Ecto neural progenitor cell (in vitro differentiated cells): ENCODE measurements at regions not wholly inside any gene's neighbourhood (a gene's known extent, or its start where the extent isn't known, plus 50 kb on each side); places are given as distances from the start of the nearest gene placed in this dataset.
"Not testable (repeated sequence)": the region's sequence is repeated elsewhere in the genome, so short reads cannot be mapped to it uniquely, and the experiment has no call there.

ENCODE experiments used
- DNase-seq: peaks from one replicate; pipeline ENCODE4 v3.0.0-alpha.2; 2018; ENCODE audit warnings: low spot score

GRCh38 chr4:111136438-111136837 lies 513.6 kb upstream of the PITX2 start:
- DNase-seq, result no peak

- DNase-seq, result no peak
Observed at GRCh38 chr4:111136967-111137366, 514.1 kb upstream of the PITX2 start.

GRCh38 chr4:111143510-111143909 lies 520.6 kb upstream of the PITX2 start:
- DNase-seq, result no peak

GRCh38 chr4:111154934-111155333 lies 532.1 kb upstream of the PITX2 start:
- no peak for DNase-seq

- DNase-seq, result not testable (repeated sequence)
Observed at GRCh38 chr4:111164556-111164955, 541.7 kb upstream of the PITX2 start.

- DNase-seq, result no peak
Observed at GRCh38 chr4:111174331-111174730, 551.5 kb upstream of the PITX2 start.

GRCh38 chr4:111178231-111178630 lies 555.4 kb upstream of the PITX2 start:
- no peak for DNase-seq

GRCh38 chr4:111187108-111187507 lies 564.2 kb upstream of the PITX2 start:
- no peak for DNase-seq

- DNase-seq, result no peak
Observed at GRCh38 chr4:111198446-111198845, 575.6 kb upstream of the PITX2 start.

- DNase-seq, result no peak
Observed at GRCh38 chr4:111204797-111205196, 581.9 kb upstream of the PITX2 start.

GRCh38 chr4:111208970-111209369 lies 586.1 kb upstream of the PITX2 start:
- no peak for DNase-seq

- DNase-seq, result no peak
Observed at GRCh38 chr4:111209706-111210105, 586.8 kb upstream of the PITX2 start.

GRCh38 chr4:111210595-111210994 lies 587.7 kb upstream of the PITX2 start:
- DNase-seq, result no peak

- no peak for DNase-seq
Observed at GRCh38 chr4:111213531-111213930, 590.7 kb upstream of the PITX2 start.

- DNase-seq, result no peak
Observed at GRCh38 chr4:111214371-111214770, 591.5 kb upstream of the PITX2 start.

GRCh38 chr4:111215755-111216154 lies 592.9 kb upstream of the PITX2 start:
- no peak for DNase-seq

- DNase-seq, result no peak
Observed at GRCh38 chr4:111216791-111217190, 593.9 kb upstream of the PITX2 start.

GRCh38 chr4:111221371-111221770 lies 598.5 kb upstream of the PITX2 start:
- DNase-seq, result no peak

- no peak for DNase-seq
Observed at GRCh38 chr4:111228396-111228795, 605.5 kb upstream of the PITX2 start.

GRCh38 chr4:111228874-111229273 lies 606.0 kb upstream of the PITX2 start:
- DNase-seq, result no peak

GRCh38 chr4:111230265-111230664 lies 607.4 kb upstream of the PITX2 start:
- DNase-seq, result no peak

GRCh38 chr4:111231281-111231680 lies 608.4 kb upstream of the PITX2 start:
- no peak for DNase-seq

- no peak for DNase-seq
Observed at GRCh38 chr4:111234939-111235338, 612.1 kb upstream of the PITX2 start.

GRCh38 chr4:111263836-111264235 lies 641.0 kb upstream of the PITX2 start:
- no peak for DNase-seq

GRCh38 chr4:111266937-111267336 lies 644.1 kb upstream of the PITX2 start:
- no peak for DNase-seq
